ENCODE measurements at regions not wholly inside any gene's neighbourhood (a gene's known extent, or its start where the extent isn't known, plus 50 kb on each side); places are given as distances from the start of the nearest gene placed in this dataset.

- ATAC-seq: no peak
- TF ChIP-seq ESRRG (CRISPR knock-in tag; IDR thresholded peaks at IDR 0.05): no peak
- TF ChIP-seq RARB (CRISPR knock-in tag; IDR thresholded peaks at IDR 0.05): no peak
- no peak for TF ChIP-seq ZNF8 (CRISPR knock-in tag; IDR thresholded peaks at IDR 0.05)
- TF ChIP-seq ZNF565 (CRISPR knock-in tag; conservative IDR thresholded peaks at IDR 0.05; ENCODE audit: low read depth): no peak
Measured at GRCh38 chr5:68999181-68999580, 94.6 kb upstream of the SLC30A5 start.

DNA sequence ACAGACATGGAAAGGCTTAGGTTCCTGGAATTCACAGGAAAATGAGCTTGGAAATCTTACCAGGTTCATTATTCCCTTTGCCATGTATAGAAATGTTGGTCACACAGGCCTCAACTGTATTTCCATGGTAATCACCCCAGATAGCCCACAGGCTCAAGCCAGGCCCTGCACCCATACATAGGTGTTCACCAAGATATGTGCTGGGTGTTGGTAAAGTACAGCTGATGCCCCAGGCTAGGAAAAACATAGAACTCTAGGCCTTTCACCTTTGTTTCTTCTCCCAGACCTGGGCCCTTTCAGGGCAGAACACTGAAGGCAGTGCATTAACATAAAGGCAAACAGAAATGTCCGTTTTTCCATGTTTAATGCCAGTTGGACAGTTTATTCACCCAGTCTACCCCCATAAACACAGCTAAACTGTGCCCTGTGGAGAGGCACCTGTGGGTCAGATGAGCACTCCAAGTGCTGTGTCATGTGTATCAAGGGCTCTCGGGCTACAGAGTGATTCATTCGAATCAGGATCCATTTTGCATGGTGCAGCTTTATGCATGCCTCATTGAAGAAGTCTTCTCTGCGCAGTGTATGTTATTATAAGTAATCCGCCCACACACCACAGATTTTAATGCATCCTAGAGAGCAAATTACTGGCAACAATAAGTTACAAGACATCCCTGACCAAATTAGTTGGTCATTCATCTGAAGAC lies 93.4 kb upstream of the SLC30A5 start:
- ATAC-seq: no peak
- TF ChIP-seq OSR1 (CRISPR knock-in tag; IDR thresholded peaks at IDR 0.05): no peak
- no peak for TF ChIP-seq GLIS3 (CRISPR knock-in tag; IDR thresholded peaks at IDR 0.05)
- no peak for TF ChIP-seq TOX (CRISPR knock-in tag; IDR thresholded peaks at IDR 0.05; ENCODE audit: borderline replicate concordance)
- TF ChIP-seq BACH2 (CRISPR knock-in tag; IDR thresholded peaks at IDR 0.05; ENCODE audit: borderline replicate concordance): no peak
- TF ChIP-seq TSHZ2 (CRISPR knock-in tag; IDR thresholded peaks at IDR 0.05): no peak
- TF ChIP-seq PPARA (CRISPR knock-in tag; IDR thresholded peaks at IDR 0.05; ENCODE audit: borderline replicate concordance): no peak
- TF ChIP-seq CSDC2 (CRISPR knock-in tag; IDR thresholded peaks at IDR 0.05): no peak

DNA sequence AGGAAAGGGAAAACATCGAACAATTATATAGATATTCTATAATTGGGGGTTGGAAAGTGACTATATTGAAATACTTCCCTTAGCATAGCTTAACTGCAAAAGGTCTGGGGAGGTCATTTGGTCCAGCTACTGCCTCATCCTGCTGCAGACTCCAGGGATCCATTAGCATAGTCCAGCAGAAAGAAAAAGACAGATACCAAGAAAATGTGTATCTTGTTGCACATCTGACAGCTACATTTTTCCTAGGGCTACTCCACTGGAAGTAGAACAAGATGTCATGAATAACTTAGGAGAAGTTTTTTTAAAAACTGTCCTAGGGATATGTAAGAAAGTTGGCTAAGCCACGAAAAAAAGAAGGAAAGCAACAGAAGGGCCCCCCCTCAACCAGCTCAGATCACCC lies 92.9 kb upstream of the SLC30A5 start:
- 0 out of 3 replicates have a peak, but pooled peaks have one; percentile 20 for ATAC-seq
- TF ChIP-seq ZNF8 (CRISPR knock-in tag; IDR thresholded peaks at IDR 0.05): no peak

- ATAC-seq: peak; percentile 59
- no peak for TF ChIP-seq ZFP30 (CRISPR knock-in tag; IDR thresholded peaks at IDR 0.05)
Measured at GRCh38 chr5:69001627-69002026, 92.2 kb upstream of the SLC30A5 start.

DNA sequence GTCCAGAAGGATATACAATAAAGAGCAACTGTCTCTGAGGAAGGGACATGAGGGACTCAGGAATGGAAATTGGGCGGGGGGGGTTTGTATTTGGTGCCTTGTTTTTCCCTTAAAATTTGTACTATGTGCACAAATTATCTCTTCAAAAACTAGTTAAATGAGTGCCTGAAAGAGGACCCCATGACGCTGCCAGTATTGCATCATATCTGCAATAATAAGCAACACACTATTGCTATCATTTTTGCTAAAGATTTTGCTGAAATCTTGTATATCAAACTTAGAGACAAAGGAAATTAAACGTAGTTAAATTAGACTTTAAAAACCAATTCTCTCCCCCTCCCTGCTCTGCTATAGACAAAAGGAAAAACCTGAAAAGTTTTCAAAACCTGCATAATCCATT lies 89.7 kb upstream of the SLC30A5 start:
- TF ChIP-seq ZFP30 (CRISPR knock-in tag; IDR thresholded peaks at IDR 0.05): no peak
- TF ChIP-seq ISL1 (CRISPR knock-in tag; IDR thresholded peaks at IDR 0.05): no peak
- TF ChIP-seq, protein P1, sequence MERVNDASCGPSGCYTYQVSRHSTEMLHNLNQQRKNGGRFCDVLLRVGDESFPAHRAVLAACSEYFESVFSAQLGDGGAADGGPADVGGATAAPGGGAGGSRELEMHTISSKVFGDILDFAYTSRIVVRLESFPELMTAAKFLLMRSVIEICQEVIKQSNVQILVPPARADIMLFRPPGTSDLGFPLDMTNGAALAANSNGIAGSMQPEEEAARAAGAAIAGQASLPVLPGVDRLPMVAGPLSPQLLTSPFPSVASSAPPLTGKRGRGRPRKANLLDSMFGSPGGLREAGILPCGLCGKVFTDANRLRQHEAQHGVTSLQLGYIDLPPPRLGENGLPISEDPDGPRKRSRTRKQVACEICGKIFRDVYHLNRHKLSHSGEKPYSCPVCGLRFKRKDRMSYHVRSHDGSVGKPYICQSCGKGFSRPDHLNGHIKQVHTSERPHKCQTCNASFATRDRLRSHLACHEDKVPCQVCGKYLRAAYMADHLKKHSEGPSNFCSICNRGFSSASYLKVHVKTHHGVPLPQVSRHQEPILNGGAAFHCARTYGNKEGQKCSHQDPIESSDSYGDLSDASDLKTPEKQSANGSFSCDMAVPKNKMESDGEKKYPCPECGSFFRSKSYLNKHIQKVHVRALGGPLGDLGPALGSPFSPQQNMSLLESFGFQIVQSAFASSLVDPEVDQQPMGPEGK (CRISPR knock-in tag; IDR thresholded peaks at IDR 0.05; ENCODE audit: borderline replicate concordance): no peak
- no peak for ATAC-seq

DNA sequence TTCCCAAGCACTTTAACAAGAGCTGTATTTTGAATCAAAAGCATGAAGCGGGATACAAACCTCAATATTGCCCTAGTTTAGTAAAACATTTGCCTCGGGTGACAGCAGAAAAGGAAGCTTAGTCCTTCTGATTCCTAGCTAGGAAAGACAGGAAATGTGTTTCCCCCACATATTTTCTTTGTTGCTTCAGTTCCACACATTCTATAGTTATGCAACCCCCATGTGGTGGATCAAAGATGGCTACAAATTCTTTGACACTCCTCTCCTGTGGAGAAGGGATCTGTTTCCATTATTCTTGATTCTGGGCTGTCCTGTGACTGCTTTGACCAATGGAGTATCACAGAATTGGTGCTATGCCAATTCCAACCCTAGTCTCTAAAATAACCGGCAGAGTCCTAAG lies 89.1 kb upstream of the SLC30A5 start:
- TF ChIP-seq POU6F1 (CRISPR knock-in tag; IDR thresholded peaks at IDR 0.05; ENCODE audit: borderline replicate concordance, low read depth) (no peak), PPARA (CRISPR knock-in tag; IDR thresholded peaks at IDR 0.05; ENCODE audit: borderline replicate concordance) (no peak), ESRRG (CRISPR knock-in tag; IDR thresholded peaks at IDR 0.05) (no peak), TCF4 (CRISPR knock-in tag; IDR thresholded peaks at IDR 0.05; ENCODE audit: borderline replicate concordance) (no peak), SNAI2 (CRISPR knock-in tag; IDR thresholded peaks at IDR 0.05) (no peak), ARNTL (CRISPR knock-in tag; IDR thresholded peaks at IDR 0.05; ENCODE audit: borderline replicate concordance, low read depth) (no peak), BACH2 (CRISPR knock-in tag; IDR thresholded peaks at IDR 0.05; ENCODE audit: borderline replicate concordance) (no peak), TSHZ2 (CRISPR knock-in tag; IDR thresholded peaks at IDR 0.05) (no peak), OSR1 (CRISPR knock-in tag; IDR thresholded peaks at IDR 0.05) (no peak), ZNF8 (CRISPR knock-in tag; IDR thresholded peaks at IDR 0.05) (no peak), CSDC2 (CRISPR knock-in tag; IDR thresholded peaks at IDR 0.05) (no peak), ZNF565 (CRISPR knock-in tag; conservative IDR thresholded peaks at IDR 0.05; ENCODE audit: low read depth) (no peak), ISL1 (CRISPR knock-in tag; IDR thresholded peaks at IDR 0.05) (no peak), ZFP3 (CRISPR knock-in tag; IDR thresholded peaks at IDR 0.05) (no peak), GLIS3 (CRISPR knock-in tag; IDR thresholded peaks at IDR 0.05) (no peak), ZNF70 (CRISPR knock-in tag; IDR thresholded peaks at IDR 0.05) (no peak)
- TF ChIP-seq, protein P2, sequence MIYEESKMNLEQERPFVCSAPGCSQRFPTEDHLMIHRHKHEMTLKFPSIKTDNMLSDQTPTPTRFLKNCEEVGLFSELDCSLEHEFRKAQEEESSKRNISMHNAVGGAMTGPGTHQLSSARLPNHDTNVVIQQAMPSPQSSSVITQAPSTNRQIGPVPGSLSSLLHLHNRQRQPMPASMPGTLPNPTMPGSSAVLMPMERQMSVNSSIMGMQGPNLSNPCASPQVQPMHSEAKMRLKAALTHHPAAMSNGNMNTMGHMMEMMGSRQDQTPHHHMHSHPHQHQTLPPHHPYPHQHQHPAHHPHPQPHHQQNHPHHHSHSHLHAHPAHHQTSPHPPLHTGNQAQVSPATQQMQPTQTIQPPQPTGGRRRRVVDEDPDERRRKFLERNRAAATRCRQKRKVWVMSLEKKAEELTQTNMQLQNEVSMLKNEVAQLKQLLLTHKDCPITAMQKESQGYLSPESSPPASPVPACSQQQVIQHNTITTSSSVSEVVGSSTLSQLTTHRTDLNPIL (CRISPR knock-in tag; IDR thresholded peaks at IDR 0.05; ENCODE audit: low read depth): no peak
- ATAC-seq: no peak

All from SK-N-SH treated with all-trans-retinoic acid at 6 μM for 48 hours (cell line).